ENCODE measurements at regions not wholly inside any gene's neighbourhood (a gene's known extent, or its start where the extent isn't known, plus 50 kb on each side); places are given as distances from the start of the nearest gene placed in this dataset.
"Not testable (repeated sequence)": the region's sequence is repeated elsewhere in the genome, so short reads cannot be mapped to it uniquely, and the experiment has no call there.

- no peak for DNase-seq
These were observed 199.2 kb downstream of the DLEU7 start for GRCh38 chr13:50644081-50644871.

GRCh38 chr13:50645092-50645491 lies 198.4 kb downstream of the DLEU7 start:
- no peak for DNase-seq

GRCh38 chr13:50646070-50646469 lies 197.4 kb downstream of the DLEU7 start:
- DNase-seq: no peak

- no peak for DNase-seq
These were observed 194.3 kb downstream of the DLEU7 start for GRCh38 chr13:50649211-50649610.

GRCh38 chr13:50650592-50651504 lies 192.6 kb downstream of the DLEU7 start:
- peak; percentile 67 for DNase-seq

GRCh38 chr13:50651922-50652321 lies 191.6 kb downstream of the DLEU7 start:
- no peak for DNase-seq

- DNase-seq: no peak
These were observed 189.2 kb downstream of the DLEU7 start for GRCh38 chr13:50654331-50654730.

GRCh38 chr13:50661881-50662280 lies 181.6 kb downstream of the DLEU7 start:
- not testable (repeated sequence) for DNase-seq

- DNase-seq: no peak
These were observed 178.5 kb downstream of the DLEU7 start for GRCh38 chr13:50664951-50665350.

GRCh38 chr13:50668049-50668448 lies 175.4 kb downstream of the DLEU7 start:
- no peak for DNase-seq

- no peak for DNase-seq
These were observed 174.7 kb downstream of the DLEU7 start for GRCh38 chr13:50668691-50669271.

GRCh38 chr13:50670272-50670671 lies 173.2 kb downstream of the DLEU7 start:
- no peak for DNase-seq

GRCh38 chr13:50670847-50671496 lies 172.5 kb downstream of the DLEU7 start:
- no peak for DNase-seq

- no peak for DNase-seq
These were observed 172.0 kb downstream of the DLEU7 start for GRCh38 chr13:50671497-50671850.

GRCh38 chr13:50672025-50672424 lies 171.5 kb downstream of the DLEU7 start:
- DNase-seq: no peak

GRCh38 chr13:50675651-50676050 lies 167.8 kb downstream of the DLEU7 start:
- DNase-seq: no peak

GRCh38 chr13:50676602-50677001 lies 166.9 kb downstream of the DLEU7 start:
- DNase-seq: no peak

- no peak for DNase-seq
These were observed 166.2 kb downstream of the DLEU7 start for GRCh38 chr13:50677258-50677657.

- no peak for DNase-seq
These were observed 165.6 kb downstream of the DLEU7 start for GRCh38 chr13:50677687-50678463.

- DNase-seq: no peak
These were observed 164.9 kb downstream of the DLEU7 start for GRCh38 chr13:50678464-50679162.

GRCh38 chr13:50679321-50679720 lies 164.2 kb downstream of the DLEU7 start:
- no peak for DNase-seq
